GM12801 (cell line): ENCODE measurements at regions not wholly inside any gene's neighbourhood (a gene's known extent, or its start where the extent isn't known, plus 50 kb on each side); places are given as distances from the start of the nearest gene placed in this dataset.

Experiments used
- TF ChIP-seq, protein P1 (sequence below): IDR thresholded peaks from one replicate; pipeline ENCODE4 v1.5.1; 2011; ENCODE audit warnings: control low read depth; ENCODE audit not compliant: insufficient read length; ENCODE audit errors: extremely low read depth

DNA sequence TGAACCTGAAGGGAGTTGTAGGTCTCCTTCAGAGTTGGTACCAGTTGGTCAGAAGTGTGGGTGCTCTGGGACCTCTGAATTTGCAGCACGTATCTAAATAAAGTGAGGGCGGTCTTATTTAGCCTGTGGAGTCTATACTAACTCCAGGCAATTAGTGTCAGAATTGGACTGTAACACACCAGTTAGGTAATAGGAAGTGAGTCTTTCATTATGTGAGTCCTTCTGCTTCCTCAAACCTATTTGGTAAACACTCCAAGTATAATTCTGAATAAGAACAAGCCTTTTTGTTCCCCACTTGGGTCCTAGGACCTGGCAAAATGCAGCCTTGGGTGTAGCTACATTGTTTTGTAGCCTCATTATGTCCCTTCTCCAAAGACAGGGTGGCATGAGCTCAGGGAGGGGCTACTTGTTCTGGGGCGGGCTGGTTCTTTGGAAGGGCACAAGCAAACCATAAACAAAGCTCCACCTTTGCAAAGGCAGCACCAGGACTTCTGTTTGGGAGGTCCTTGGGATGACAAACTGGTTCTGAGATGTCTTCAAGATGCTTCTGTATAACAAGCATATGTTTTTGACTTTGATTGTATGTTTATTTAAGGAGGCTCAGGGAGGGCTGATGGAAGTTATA lies 418.0 kb downstream of the ZNF536 start:
- TF ChIP-seq, protein P1, sequence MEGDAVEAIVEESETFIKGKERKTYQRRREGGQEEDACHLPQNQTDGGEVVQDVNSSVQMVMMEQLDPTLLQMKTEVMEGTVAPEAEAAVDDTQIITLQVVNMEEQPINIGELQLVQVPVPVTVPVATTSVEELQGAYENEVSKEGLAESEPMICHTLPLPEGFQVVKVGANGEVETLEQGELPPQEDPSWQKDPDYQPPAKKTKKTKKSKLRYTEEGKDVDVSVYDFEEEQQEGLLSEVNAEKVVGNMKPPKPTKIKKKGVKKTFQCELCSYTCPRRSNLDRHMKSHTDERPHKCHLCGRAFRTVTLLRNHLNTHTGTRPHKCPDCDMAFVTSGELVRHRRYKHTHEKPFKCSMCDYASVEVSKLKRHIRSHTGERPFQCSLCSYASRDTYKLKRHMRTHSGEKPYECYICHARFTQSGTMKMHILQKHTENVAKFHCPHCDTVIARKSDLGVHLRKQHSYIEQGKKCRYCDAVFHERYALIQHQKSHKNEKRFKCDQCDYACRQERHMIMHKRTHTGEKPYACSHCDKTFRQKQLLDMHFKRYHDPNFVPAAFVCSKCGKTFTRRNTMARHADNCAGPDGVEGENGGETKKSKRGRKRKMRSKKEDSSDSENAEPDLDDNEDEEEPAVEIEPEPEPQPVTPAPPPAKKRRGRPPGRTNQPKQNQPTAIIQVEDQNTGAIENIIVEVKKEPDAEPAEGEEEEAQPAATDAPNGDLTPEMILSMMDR: no peak

DNA sequence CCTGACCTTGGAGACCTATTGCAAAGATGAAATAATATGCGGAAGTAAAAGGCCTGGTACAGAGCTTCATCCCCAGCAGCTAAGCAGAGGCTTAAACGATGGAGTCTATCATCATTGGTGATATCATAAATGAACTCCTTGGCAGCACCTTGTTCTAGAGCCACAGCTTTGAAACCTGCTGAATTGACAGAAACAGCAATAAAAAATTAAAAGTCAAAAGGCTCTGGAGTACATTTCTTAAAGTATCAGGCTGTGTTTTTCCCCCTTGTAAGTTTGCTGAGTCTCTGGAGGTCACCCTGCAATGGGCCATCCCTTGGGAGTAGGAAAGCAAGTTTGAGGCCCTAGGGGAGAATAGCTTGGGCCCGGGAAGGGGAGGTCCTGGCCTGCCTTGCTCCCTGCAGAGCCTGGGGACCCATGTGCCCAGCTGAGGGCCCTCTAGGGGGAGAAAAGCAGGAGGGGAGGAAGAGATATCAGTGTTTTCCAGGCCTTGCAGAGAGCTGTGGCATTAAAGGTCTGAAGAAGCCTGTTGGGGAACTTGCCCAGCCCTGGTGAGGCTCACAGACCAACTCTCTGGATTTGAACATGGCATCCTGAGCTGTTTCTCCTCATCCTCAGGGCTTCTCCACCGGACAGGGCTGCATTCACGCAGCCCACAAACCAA lies 416.1 kb downstream of the ZNF536 start:
- TF ChIP-seq, protein P1: no peak

DNA sequence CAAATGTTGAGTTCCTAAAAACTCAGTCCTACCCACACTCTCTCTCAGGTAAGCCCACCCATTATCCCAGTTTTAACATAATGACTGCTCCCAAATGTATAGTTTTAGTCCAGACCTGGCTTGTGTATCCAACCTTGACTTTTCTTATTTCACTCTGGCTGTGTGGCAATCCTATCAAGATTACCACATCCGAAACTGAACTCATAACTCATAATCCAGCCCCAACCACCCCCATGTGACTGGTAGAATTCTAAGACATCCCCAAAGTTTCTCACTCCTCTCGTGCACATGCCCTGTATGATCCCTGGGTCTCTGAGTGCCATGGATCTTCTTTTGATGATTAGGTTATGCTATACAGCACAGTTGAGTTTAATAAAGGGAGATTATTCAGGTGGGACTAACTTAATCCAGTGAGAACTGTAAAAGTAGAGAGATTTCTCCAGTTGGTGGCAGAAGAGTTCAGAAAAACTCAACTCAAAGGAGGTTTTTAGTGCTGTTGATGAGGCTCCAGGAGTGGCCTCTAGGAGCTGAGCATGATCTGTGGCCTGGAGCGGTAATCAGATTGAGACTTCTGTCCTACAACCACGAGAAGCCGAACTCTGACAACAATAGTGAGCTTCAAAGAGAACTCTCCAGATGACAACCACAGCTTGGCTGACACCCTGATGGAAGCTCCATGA lies 413.4 kb downstream of the ZNF536 start:
- TF ChIP-seq, protein P1: no peak

DNA sequence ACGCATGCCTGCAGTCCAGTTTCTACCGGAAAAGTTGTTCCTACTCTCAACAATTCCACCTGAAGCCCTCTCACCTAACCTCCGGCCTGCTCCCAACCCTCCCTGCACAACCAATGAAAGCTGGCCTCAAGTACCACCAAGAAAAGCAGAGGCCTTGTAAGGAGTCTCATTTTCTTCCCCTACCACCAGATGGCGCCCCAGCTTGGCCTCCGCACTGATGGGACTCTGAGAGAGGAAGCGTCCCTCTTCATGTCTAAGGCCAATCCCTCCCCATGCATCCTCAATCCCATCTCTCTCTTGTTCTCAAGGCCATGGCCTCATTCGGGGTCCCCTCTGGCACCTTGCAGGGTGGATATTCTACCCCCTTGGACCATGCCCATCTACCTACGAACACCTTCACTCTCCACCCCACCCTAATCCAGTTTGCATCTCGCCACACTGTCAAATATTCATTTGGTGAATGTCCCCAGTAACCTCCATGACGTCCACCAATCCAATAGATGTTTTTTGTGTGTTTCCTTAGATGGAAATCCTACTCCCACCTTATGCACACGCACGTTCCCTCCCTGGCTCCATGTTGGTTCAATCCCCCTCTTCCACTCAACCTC lies 412.8 kb downstream of the ZNF536 start:
- TF ChIP-seq, protein P1: no peak

DNA sequence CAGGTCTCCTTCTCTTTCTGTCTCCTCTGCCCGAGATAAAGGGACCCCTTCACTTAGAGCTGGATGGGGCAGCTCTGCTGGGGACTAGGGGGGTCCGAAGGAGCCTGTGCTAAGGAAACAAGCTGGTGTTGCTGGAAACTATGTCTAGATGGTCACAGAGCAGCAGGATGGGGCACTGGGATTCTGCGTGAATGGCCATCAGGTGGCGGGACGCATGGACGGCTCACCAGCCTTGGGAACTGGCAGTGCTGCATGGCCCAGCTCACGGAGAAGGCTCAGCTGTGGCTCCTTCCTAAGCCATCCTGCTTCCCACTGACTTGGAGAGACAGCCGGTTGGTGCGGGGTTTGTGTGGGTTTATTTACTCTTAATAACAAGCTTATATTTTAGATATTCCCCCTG lies 411.8 kb downstream of the ZNF536 start:
- TF ChIP-seq, protein P1: no peak

DNA sequence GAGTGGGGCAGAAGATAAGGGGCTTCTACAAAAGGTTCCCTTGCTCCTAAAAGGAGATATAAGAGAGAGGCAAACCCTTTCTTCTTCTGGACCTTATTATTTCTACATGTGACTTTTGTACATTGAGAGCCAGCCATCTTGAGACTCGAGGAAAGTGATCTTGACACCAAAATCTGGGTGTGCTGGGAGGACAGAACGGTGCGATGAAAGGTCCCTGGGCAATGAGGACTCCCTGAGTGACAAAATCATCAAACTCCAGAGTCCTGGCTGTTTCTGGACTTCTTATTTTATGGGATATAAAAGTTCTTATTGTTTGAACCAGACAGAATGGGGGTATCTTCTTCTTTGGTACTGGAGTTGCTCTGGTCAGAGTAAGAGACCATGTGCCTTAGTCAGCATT lies 411.0 kb downstream of the ZNF536 start:
- TF ChIP-seq, protein P1: no peak

DNA sequence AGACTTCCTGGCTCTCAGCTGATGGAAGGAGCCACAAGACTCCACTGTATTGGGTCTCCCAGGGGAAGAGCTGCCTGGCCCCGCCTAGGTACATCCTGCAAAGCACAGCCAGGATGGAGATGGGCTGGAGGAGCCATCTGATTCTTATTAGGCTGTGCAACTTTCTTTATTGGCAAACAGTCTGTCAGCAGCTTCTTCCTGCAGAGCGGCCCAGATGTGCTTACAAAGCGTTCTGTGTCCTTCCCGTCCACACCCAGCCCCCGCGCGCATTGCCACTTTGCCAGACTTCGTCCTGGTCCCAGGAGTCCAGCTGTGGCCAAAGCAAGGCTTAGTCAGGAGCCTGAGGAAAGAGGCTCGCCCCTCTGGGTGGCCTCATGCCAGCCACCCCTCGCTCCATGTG lies 409.3 kb downstream of the ZNF536 start:
- TF ChIP-seq, protein P1: no peak
